ENCODE measurements at regions not wholly inside any gene's neighbourhood (a gene's known extent, or its start where the extent isn't known, plus 50 kb on each side); places are given as distances from the start of the nearest gene placed in this dataset.

DNA sequence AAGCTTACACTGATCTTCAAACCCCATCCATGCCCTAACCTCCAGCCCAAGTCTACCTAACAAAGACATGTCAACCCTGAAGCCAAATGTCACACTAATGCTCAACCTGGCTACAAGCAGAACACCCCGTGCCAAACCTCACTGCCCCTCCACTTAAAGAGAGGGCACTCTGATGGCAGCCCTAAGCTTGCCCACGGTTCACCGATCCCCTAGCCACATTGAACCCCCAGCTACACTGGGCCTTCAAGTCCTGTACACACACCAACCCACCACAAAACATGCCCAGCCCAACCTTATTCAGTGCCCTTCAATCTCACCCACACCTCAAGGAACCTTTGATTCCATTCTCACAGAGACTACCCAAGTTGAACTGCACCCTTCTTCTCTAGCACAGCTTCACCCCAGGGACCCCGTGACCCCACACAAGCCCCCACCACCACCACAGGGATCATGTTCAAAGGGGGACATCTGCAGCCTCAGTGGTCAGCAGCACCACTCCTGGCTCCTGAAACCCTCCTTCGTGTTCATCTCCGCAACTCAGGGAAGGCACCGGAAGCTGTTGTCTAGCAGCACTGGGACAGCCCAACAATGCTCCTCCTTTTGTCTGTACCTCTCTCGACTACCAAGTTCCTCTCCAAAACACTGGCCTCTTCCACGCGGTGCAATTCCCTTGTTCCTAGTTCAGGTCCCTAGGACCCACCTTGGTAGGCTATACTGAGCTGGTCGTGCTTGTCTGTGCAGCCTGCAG, 218.8 kb downstream of the CYP26B1 start:
- TF ChIP-seq, protein P1, sequence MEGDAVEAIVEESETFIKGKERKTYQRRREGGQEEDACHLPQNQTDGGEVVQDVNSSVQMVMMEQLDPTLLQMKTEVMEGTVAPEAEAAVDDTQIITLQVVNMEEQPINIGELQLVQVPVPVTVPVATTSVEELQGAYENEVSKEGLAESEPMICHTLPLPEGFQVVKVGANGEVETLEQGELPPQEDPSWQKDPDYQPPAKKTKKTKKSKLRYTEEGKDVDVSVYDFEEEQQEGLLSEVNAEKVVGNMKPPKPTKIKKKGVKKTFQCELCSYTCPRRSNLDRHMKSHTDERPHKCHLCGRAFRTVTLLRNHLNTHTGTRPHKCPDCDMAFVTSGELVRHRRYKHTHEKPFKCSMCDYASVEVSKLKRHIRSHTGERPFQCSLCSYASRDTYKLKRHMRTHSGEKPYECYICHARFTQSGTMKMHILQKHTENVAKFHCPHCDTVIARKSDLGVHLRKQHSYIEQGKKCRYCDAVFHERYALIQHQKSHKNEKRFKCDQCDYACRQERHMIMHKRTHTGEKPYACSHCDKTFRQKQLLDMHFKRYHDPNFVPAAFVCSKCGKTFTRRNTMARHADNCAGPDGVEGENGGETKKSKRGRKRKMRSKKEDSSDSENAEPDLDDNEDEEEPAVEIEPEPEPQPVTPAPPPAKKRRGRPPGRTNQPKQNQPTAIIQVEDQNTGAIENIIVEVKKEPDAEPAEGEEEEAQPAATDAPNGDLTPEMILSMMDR (conservative IDR thresholded peaks at IDR 0.05): no peak
- no peak for TF ChIP-seq EZH2 (IDR thresholded peaks at IDR 0.05; ENCODE audit: low read depth)

All from PC-9 (cell line).